ENCODE measurements at regions not wholly inside any gene's neighbourhood (a gene's known extent, or its start where the extent isn't known, plus 50 kb on each side); places are given as distances from the start of the nearest gene placed in this dataset.

DNA sequence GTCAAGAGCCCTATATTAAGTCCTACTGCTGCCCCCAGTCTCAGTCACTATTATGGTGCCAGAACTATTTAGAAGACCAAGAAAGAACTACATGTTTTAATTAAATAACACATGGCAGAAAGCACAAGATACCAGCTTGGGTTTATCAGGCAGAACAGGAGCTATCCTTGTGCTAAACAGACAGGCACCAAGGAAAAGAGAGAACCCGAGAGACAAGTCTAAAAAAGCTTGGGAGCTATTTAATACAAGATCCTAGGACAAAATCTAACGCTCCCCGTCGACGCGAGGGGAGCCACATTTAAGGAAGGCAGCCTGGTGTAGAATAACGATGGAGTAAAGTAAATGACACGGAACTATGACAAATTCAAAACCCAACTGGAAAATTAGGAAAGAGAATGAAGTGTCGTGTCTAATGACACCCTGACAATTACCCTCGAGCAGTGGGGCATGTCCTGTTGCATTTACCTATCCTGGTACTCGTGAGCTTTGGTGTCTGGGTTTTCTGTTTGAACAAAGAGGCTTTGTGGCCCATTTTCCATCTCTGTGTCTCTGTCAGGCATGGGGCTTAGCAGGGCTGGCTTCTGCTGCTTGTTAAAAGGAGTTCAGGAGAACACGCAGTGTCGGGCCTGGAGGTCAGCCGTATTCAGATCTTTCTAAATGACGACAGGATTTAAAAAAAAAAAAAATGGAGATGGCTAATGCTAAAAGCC, 140.6 kb downstream of the ETNK1 start:
- no peak for TF ChIP-seq CTCF (IDR thresholded peaks at IDR 0.05)
- TF ChIP-seq POLR2A (IDR thresholded peaks at IDR 0.05) = no peak
- TF ChIP-seq POLR2AphosphoS5 (IDR thresholded peaks at IDR 0.05) = no peak

Measured in breast epithelium (tissue), 3 donors.